NB4 (cell line): ENCODE measurements at regions not wholly inside any gene's neighbourhood (a gene's known extent, or its start where the extent isn't known, plus 50 kb on each side); places are given as distances from the start of the nearest gene placed in this dataset.

Experiments
- DNase-seq: peaks from one replicate; pipeline ENCODE4 v3.0.0; 2010; ENCODE audit warnings: low read depth
- H3K4me3 ChIP-seq: one replicate; pipeline ENCODE4 v1.5.1; 2011; ENCODE audit warnings: mild to moderate bottlenecking, low read depth, low read length, moderate library complexity
- CTCF ChIP-seq: IDR thresholded peaks from one replicate; pipeline ENCODE4 v1.5.1; 2012; ENCODE audit warnings: low read depth, low read length
- MYC ChIP-seq: IDR thresholded peaks from 2 replicates; pipeline ENCODE4 v1.6.1; 2011; ENCODE audit warnings: low read depth, low read length
- POLR2A ChIP-seq: IDR thresholded peaks from 2 replicates; pipeline ENCODE4 v1.6.1; 2011; ENCODE audit warnings: mild to moderate bottlenecking; ENCODE audit not compliant: insufficient read length; ENCODE audit errors: extremely low read depth
- TF ChIP-seq, protein P1 (sequence below): IDR thresholded peaks from 2 replicates; pipeline ENCODE4 v1.6.1; 2011; ENCODE audit warnings: low read depth, low read length

DNA sequence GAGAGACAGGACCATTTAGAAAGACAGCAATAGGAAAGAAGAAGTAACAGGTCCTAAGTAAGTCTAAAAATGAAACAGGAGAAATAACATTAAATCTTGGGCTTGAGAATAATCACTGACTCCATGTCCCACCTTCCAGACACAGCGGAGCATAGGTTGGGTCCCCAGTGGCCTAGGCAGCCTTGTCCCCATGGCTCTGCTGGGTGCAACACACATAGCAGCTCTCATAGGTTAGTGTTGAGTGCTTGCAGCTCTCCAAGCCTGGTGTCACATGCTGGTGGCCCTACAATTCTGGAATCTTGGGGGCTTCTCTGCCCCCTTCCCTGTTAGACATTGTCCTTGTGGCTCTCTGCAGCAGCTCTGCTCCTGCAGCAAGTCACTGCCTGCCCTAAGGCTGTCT lies 952.8 kb upstream of the ADGRL2 start:
- no peak for TF ChIP-seq MYC
- TF ChIP-seq, protein P1, sequence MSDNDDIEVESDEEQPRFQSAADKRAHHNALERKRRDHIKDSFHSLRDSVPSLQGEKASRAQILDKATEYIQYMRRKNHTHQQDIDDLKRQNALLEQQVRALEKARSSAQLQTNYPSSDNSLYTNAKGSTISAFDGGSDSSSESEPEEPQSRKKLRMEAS, result no peak
- TF ChIP-seq CTCF, result no peak
- TF ChIP-seq POLR2A, result no peak
- no peak overlapping the region for H3K4me3 ChIP-seq
- no peak for DNase-seq

- H3K4me3 ChIP-seq, result no peak overlapping the region
- TF ChIP-seq, protein P1, result no peak
- TF ChIP-seq CTCF (no peak), POLR2A (no peak), MYC (no peak)
- no peak for DNase-seq
Measured at GRCh38 chr1:80846966-80847365, 953.8 kb upstream of the ADGRL2 start.

DNA sequence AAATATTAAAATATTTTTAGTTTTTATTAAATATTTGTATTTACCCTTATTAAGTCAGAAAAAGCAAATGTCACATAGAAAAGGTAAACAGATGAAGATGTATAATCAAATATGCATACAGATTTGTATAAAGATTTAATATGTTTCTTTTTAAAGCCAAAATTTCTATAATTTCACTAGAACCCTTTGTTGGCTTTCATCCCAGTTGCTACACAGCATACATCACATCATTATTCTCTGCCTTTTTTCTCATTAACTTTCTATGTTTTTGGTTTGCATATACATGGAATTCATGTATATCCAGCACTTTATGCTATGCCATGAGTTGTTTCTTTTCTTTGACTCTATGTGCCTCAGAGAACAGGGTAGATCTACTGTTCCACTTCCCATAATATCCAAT lies 957.9 kb upstream of the ADGRL2 start:
- no peak overlapping the region for H3K4me3 ChIP-seq
- DNase-seq, result no peak
- TF ChIP-seq, protein P1, result no peak
- TF ChIP-seq POLR2A, result no peak
- TF ChIP-seq MYC, result no peak
- no peak for TF ChIP-seq CTCF

GRCh38 chr1:80841261-80841660 lies 959.5 kb upstream of the ADGRL2 start:
- H3K4me3 ChIP-seq, result no peak overlapping the region
- no peak for DNase-seq
- TF ChIP-seq POLR2A, result no peak
- TF ChIP-seq MYC, result no peak
- TF ChIP-seq, protein P1, result no peak
- no peak for TF ChIP-seq CTCF

- no peak for DNase-seq
- TF ChIP-seq, protein P1, result no peak
- TF ChIP-seq POLR2A (no peak), CTCF (no peak), MYC (no peak)
- H3K4me3 ChIP-seq, result no peak overlapping the region
Measured at GRCh38 chr1:80837066-80837465, 963.7 kb upstream of the ADGRL2 start.

GRCh38 chr1:80836505-80836904 lies 964.2 kb upstream of the ADGRL2 start:
- H3K4me3 ChIP-seq, result no peak overlapping the region
- TF ChIP-seq CTCF (no peak), POLR2A (no peak), MYC (no peak)
- TF ChIP-seq, protein P1, result no peak
- no peak for DNase-seq
